Activated T-cell treated with anti-CD3 and anti-CD28 coated beads for 48 hours (primary cell): ENCODE measurements at regions not wholly inside any gene's neighbourhood (a gene's known extent, or its start where the extent isn't known, plus 50 kb on each side); places are given as distances from the start of the nearest gene placed in this dataset.

Source experiments
- DNase-seq: peaks from one replicate; pipeline ENCODE4 v3.0.0-alpha.2; 2020; ENCODE audit warnings: low read depth

- DNase-seq: no peak
Observed at GRCh38 chr11:69393178-69393832, 88.2 kb upstream of the LINC01488 start.

DNA sequence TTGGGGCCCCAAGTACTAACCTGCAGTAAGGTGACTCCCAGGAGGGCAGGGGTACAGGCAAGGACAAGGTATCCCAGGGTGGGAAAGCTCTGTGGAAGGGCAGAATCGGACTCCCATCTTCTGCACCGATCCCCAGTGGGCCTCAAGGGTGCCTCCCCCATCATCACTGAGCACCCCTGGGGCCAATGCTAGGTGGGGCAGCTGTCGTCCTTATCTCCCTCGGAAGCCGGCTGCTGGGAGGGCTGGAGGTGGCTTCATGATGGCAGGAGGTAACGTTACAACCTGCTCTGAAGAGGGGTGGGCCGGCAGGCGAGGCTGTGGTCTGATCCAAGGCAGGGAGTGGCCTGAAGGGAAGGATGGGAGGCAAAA is 87.6 kb upstream of the LINC01488 start:
- no peak for DNase-seq

DNA sequence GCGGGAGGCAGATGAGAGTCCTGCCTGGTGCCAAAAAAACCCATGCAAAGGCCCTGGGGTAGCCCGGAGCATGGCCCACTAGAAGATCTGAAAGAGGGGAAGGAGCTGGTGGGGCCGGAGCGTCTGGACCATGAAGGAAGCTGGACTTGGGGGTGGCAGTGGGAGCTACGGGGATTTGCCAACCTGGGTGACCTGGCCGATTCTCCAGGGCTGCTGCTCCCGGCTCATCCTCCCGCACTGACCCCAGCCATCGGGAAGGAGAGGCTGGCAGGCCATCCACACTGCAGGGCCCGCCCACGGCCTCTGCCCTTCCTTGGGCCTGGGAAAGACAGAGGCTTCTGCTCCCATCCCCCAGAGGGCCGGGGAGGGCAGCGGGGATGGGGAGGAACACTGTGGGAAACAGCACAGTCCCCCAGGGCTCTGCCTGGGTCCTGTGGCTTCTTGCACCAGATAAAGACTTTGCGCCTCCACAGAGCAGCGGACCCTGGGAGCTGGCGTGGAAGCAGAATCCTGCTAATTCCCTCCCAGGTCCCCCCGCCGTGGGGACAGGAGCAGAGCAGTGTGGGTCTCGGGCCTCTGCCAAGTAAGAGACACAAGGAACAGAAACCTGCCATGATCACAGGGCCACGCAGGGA is 87.1 kb upstream of the LINC01488 start:
- no peak for DNase-seq

- no peak for DNase-seq
Observed at GRCh38 chr11:69394869-69395246, 86.6 kb upstream of the LINC01488 start.

- DNase-seq: no peak
Observed at GRCh38 chr11:69395287-69395686, 86.2 kb upstream of the LINC01488 start.

- no peak for DNase-seq
Observed at GRCh38 chr11:69396051-69396947, 85.2 kb upstream of the LINC01488 start.

- no peak for DNase-seq
Observed at GRCh38 chr11:69396948-69397307, 84.5 kb upstream of the LINC01488 start.

DNA sequence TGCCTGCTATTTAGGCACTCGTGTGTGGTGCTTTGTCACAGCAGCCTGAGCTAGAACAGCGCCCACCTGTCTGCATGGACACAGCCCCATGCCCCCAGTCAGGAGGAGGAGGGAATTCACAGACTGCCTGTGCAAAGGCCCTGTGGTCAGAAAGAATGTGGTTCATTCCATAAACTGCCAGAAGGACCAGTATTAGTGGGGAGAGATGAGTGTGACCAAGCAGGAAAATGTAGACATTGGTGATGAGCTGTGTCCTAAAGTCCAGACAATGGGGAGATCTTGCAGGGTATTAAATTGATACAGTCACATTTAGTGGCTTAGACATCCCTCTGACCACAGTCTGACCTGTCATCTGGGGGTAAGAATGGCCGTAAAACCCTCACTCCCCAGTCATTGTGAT is 83.7 kb upstream of the LINC01488 start:
- DNase-seq: no peak

DNA sequence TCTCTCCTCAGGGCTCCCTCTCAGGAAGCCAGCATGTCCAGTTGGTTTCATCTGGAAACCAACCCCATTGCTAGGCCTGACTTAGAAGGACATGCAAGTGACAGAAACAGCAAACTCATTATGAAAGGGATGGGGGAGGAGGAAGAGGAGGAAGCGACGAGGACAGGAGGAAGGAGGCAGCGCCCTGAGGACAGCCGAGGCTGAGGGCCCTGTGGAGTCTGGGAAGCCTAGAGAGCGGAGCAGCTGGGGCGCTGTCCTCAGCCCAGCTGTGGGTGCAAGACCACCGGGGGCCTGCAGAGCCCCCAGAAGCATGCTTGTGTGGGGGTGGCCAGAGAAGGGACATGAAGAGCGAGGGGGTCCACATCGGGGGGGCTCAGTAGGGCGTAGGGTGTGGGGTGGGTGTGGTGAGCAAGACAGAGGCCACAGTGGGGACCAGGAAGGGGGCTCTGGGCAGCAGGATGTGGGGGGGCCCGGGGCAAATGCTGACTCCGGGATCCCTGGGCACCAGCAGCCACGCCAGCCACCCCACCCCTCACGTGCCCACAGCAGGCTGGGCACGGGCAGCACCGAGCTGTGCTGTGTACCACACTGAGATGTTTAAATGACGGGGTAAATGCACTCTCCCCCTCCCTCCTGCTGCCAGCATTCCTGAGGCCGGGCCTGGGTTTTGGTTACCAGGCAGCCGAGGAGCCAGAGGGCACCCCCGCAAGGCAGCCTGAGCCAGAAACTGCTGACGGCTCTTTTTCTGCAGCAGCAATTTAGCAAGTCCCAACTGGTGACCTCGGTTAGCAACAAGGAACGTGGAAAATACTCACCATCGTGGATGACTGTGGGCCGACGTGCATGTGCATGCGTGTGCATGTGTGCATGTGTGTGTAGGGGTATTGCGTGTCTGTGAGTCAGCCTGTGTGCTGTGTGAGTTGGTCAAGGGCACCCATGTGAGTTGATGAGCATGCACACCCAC is 82.7 kb upstream of the LINC01488 start:
- no peak for DNase-seq

GRCh38 chr11:69400140-69400539 is 81.3 kb upstream of the LINC01488 start:
- no peak for DNase-seq

DNA sequence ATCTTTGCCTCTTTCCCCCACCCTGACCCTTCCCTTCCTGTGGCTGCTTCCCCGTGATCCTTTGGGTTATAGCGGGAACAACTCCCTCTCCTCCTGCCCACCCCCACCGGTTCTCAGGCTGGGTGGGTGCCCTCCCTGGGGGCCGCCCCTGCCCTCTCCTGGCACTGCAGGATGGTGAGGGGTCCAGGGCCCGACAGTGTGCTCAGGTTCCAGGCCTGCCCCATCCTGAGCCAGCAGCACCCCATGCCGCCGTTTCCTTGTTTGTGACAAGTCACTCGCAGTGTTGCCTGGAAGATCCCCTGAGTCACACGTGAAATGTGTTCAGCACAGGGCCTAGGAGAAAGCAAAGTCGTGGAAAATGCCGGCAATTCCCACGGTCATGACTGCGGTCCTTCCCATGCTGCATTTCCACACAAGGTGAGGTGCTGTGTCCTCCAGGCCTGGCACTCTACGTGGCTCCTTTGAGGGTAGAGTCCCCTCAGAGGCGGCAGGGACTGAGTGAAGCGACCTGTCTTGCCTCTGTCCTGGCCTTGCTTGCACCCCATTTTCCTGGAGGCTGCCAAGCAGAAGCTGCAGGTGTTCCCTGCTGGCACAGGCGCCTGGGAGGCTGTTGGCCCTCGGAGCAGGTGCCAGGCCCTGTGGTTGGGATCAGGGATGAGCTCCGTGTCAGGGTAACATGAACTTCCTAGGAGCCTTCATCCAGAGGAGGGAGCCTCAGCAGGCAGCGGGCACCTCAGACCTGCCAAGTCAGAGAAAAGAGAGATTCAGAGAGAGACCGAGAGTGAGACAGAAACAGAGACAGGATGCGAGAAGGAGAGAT is 80.5 kb upstream of the LINC01488 start:
- DNase-seq: no peak

DNA sequence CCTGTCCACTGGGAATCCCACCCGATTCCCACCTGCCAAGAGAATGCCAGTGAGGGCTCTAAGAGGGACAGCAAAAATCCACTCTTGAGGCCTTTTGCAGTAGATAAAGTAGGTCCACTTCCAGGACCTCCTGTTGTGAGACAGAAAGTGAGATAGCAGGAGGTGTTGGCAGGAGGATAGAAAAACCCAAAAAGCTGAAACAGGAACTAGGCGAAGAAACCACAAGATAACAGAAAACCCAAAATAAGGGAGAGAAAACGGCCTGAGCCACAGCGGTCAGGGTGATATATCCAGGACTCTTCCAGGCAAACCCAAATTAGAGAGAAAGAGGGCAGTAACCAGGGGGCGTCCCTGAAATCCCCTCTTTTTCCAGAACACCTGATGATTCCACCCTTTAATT is 79.7 kb upstream of the LINC01488 start:
- DNase-seq: no peak

GRCh38 chr11:69402251-69402887 is 79.1 kb upstream of the LINC01488 start:
- DNase-seq: no peak

GRCh38 chr11:69403556-69404215 is 77.8 kb upstream of the LINC01488 start:
- no peak for DNase-seq

- DNase-seq: no peak
Observed at GRCh38 chr11:69406060-69406459, 75.4 kb upstream of the LINC01488 start.

- no peak for DNase-seq
Observed at GRCh38 chr11:69409812-69410645, 71.4 kb upstream of the LINC01488 start.

- no peak for DNase-seq
Observed at GRCh38 chr11:69411257-69411924, 70.1 kb upstream of the LINC01488 start.

- no peak for DNase-seq
Observed at GRCh38 chr11:69413015-69413801, 68.3 kb upstream of the LINC01488 start.
